H9 (cell line): ENCODE measurements at regions not wholly inside any gene's neighbourhood (a gene's known extent, or its start where the extent isn't known, plus 50 kb on each side); places are given as distances from the start of the nearest gene placed in this dataset.

ENCODE experiments used
- DNase-seq: peaks from one replicate; pipeline ENCODE4 v3.0.0-alpha.2; 2017
- H2AFZ ChIP-seq: one replicate; pipeline ENCODE4 v1.6.1; 2013; ENCODE audit warnings: mild to moderate bottlenecking, low read length, control low read depth, moderate library complexity
- H2AK5ac ChIP-seq: 2 replicates; pipeline ENCODE4 v1.6.1; 2013; ENCODE audit warnings: low read length, control low read depth, mixed read lengths; ENCODE audit not compliant: insufficient read length
- H2BK120ac ChIP-seq: one replicate; pipeline ENCODE4 v1.6.1; 2013; ENCODE audit warnings: low read depth, mild to moderate bottlenecking, low read length, control low read depth, inconsistent platforms; ENCODE audit not compliant: poor library complexity, severe bottlenecking
- H2BK12ac ChIP-seq: 2 replicates; pipeline ENCODE4 v1.6.1; 2013; ENCODE audit warnings: low read length, control low read depth, mixed read lengths, low read depth; ENCODE audit not compliant: insufficient read length
- H2BK15ac ChIP-seq: 2 replicates; pipeline ENCODE4 v1.6.1; 2013; ENCODE audit warnings: low read depth, low read length, control low read depth
- H2BK20ac ChIP-seq: one replicate; pipeline ENCODE4 v1.6.1; 2013; ENCODE audit warnings: low read depth, mild to moderate bottlenecking, low read length, control low read depth, inconsistent platforms; ENCODE audit not compliant: poor library complexity, severe bottlenecking
- H2BK5ac ChIP-seq: 2 replicates; pipeline ENCODE4 v1.6.1; 2013; ENCODE audit warnings: low read length, control low read depth, mixed read lengths; ENCODE audit not compliant: insufficient read length
- H3K14ac ChIP-seq: 2 replicates; pipeline ENCODE4 v1.6.1; 2013; ENCODE audit warnings: low read length, control low read depth; ENCODE audit not compliant: insufficient read depth
- H3K18ac ChIP-seq: 2 replicates; pipeline ENCODE4 v1.6.1; 2013; ENCODE audit warnings: low read depth, mild to moderate bottlenecking, mixed read lengths, low read length, control low read depth; ENCODE audit not compliant: insufficient read length
- H3K23ac ChIP-seq: 2 replicates; pipeline ENCODE4 v1.6.1; 2013; ENCODE audit warnings: low read length, control low read depth, mixed read lengths, low read depth; ENCODE audit not compliant: insufficient read length
- H3K23me2 ChIP-seq: 2 replicates; pipeline ENCODE4 v1.6.1; 2013; ENCODE audit warnings: low read depth, mild to moderate bottlenecking, mixed read lengths, low read length, control low read depth; ENCODE audit not compliant: insufficient read length, poor library complexity, severe bottlenecking
- H3K27ac ChIP-seq: 2 replicates; pipeline ENCODE4 v1.5.1; 2013; ENCODE audit warnings: low read length, control low read depth, mixed read lengths, low read depth; ENCODE audit not compliant: insufficient read length
- H3K27me3 ChIP-seq: 2 replicates; pipeline ENCODE4 v1.6.1; 2013; ENCODE audit warnings: low read length, control low read depth, inconsistent platforms; ENCODE audit not compliant: insufficient read depth
- H3K4ac ChIP-seq: 2 replicates; pipeline ENCODE4 v1.6.1; 2013; ENCODE audit warnings: low read depth, mild to moderate bottlenecking, control low read depth, inconsistent platforms, low read length, moderate library complexity
- H3K4me1 ChIP-seq: 2 replicates; pipeline ENCODE4 v1.6.1; 2013; ENCODE audit warnings: low read length, control low read depth, inconsistent platforms; ENCODE audit not compliant: insufficient read depth
- H3K4me2 ChIP-seq: 2 replicates; pipeline ENCODE4 v1.6.1; 2013; ENCODE audit warnings: low read length, control low read depth, mixed read lengths; ENCODE audit not compliant: insufficient read length, insufficient read depth
- H3K56ac ChIP-seq: 2 replicates; pipeline ENCODE4 v1.6.1; 2013; ENCODE audit warnings: low read depth, mild to moderate bottlenecking, mixed read lengths, low read length, control low read depth; ENCODE audit not compliant: insufficient read length
- H3K79me1 ChIP-seq: 2 replicates; pipeline ENCODE4 v1.6.1; 2013; ENCODE audit warnings: low read depth, mild to moderate bottlenecking, moderate library complexity, low read length, control low read depth, inconsistent platforms; ENCODE audit not compliant: insufficient read depth, poor library complexity, severe bottlenecking
- H3K79me2 ChIP-seq: 2 replicates; pipeline ENCODE4 v1.6.1; 2013; ENCODE audit warnings: low read length, control low read depth, inconsistent platforms; ENCODE audit not compliant: insufficient read depth
- H3K9ac ChIP-seq: 2 replicates; pipeline ENCODE4 v1.6.1; 2013; ENCODE audit warnings: low read length, control low read depth, mixed read lengths; ENCODE audit not compliant: insufficient read length; ENCODE audit errors: extremely low read depth
- H3K9me3 ChIP-seq: one replicate; pipeline ENCODE4 v1.6.1; 2013; ENCODE audit warnings: low read depth, low read length, inconsistent platforms; ENCODE audit not compliant: control insufficient read depth
- H3T11ph ChIP-seq: one replicate; pipeline ENCODE4 v1.6.1; 2013; ENCODE audit warnings: mild to moderate bottlenecking, low read length, control low read depth, inconsistent platforms
- H4K20me1 ChIP-seq: one replicate; pipeline ENCODE4 v1.6.1; 2013; ENCODE audit not compliant: control insufficient read depth, insufficient read length, insufficient read depth
- H4K5ac ChIP-seq: 2 replicates; pipeline ENCODE4 v1.6.1; 2013; ENCODE audit warnings: low read depth, mild to moderate bottlenecking, mixed read lengths, low read length, control low read depth; ENCODE audit not compliant: insufficient read length
- H4K8ac ChIP-seq: replicated peaks from 2 replicates; pipeline ENCODE4 v1.6.1; 2013; ENCODE audit warnings: low read length, control low read depth, mixed read lengths, low read depth; ENCODE audit not compliant: insufficient read length
- H4K91ac ChIP-seq: 2 replicates; pipeline ENCODE4 v1.6.1; 2013; ENCODE audit warnings: low read depth, mild to moderate bottlenecking, moderate library complexity, mixed read lengths, low read length, control low read depth; ENCODE audit not compliant: insufficient read length
- H3K27ac Mint-ChIP-seq, 3 experiments: 2 replicates in 2 of 3; 3 replicates in 1 of 3; pipeline ENCODE4 v1.8.0; 2020 to 2021; ENCODE audit warnings: mixed read lengths in 3 of 3, mild to moderate bottlenecking in 1 of 3, moderate library complexity in 1 of 3
- H3K27me3 Mint-ChIP-seq: 2 replicates; pipeline ENCODE4 v1.8.0; 2021; ENCODE audit warnings: low read depth, mild to moderate bottlenecking, moderate library complexity, mixed read lengths
- H3K36me3 Mint-ChIP-seq, 3 experiments: 2 replicates in 2 of 3; 3 replicates in 1 of 3; pipeline ENCODE4 v1.8.0; 2020 to 2021; ENCODE audit warnings: low read depth in 3 of 3, mixed read lengths in 3 of 3; ENCODE audit not compliant: insufficient read depth in 1 of 3
- H3K4me1 Mint-ChIP-seq, 2 experiments: 2 replicates each; pipeline ENCODE4 v1.8.0; 2020; ENCODE audit warnings: mixed read lengths in 2 of 2
- H3K4me3 Mint-ChIP-seq, 2 experiments: 2 replicates in 1 of 2; 3 replicates in 1 of 2; pipeline ENCODE4 v1.8.0; 2020 to 2021; ENCODE audit warnings: mild to moderate bottlenecking in 2 of 2, mixed read lengths in 2 of 2, moderate library complexity in 1 of 2
- H3K9me3 Mint-ChIP-seq, 2 experiments: 2 replicates in 1 of 2; 3 replicates in 1 of 2; pipeline ENCODE4 v1.8.0; 2020; ENCODE audit warnings: mild to moderate bottlenecking in 2 of 2, mixed read lengths in 2 of 2, moderate library complexity in 1 of 2
- WGBS: extraction: QIAGEN DNeasy Blood & Tissue Kit; methylation state at CpG from one replicate; pipeline ENCODE4 v1.1.7; 2013; ENCODE audit warnings: missing lambda C conversion rate, low lambda C conversion rate, mixed read lengths; ENCODE audit not compliant: insufficient read length; ENCODE audit errors: extremely low coverage; 5-methylcytosine and 5-hydroxymethylcytosine counted together
- TF ChIP-seq, protein P1 (sequence below): fragments of 200-600 bp; sonication (generic); conservative IDR thresholded peaks from 3 replicates; pipeline ENCODE4 v1.8.0; 2021; ENCODE audit warnings: antibody characterized with exemption, mild to moderate bottlenecking

DNA sequence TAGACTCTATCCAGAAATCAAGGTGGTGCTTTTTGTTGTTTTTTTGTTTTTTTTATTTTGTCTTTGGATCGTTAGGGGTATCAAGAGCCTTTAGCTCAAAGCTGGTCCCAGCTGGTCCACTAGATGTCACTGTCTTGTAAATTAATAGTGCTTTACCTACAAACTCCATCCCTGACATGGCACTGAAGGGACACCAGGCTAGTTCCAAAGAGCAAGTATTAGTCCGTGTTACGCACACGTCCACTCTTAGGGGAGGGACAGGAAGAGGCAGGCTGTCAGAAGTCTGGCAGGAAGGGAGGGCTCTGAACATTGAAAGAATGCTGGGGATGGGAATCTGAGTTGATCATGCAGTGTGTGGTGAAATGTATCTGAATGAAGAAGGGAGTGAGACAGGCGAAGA lies 85.9 kb upstream of the CCBE1 start:
- H3K9ac ChIP-seq = no peak overlapping the region
- H3K56ac ChIP-seq = no peak overlapping the region
- peak; percentile 56 for DNase-seq
- H4K91ac ChIP-seq = no peak overlapping the region
- no peak overlapping the region for H3T11ph ChIP-seq
- H3K4me3 Mint-ChIP-seq = no peak overlapping the region
- H3K18ac ChIP-seq = no peak overlapping the region
- no peaks in the 10 kb centered on the region for H3K4me1 ChIP-seq
- H3K79me1 ChIP-seq = no peaks in the 10 kb centered on the region
- H3K9me3 ChIP-seq = no peaks in the 10 kb centered on the region
- peak overlapping the region; percentile 78 for H2AFZ ChIP-seq
- H3K9me3 Mint-ChIP-seq = no peaks in the 10 kb centered on the region
- H2BK20ac ChIP-seq = no peak overlapping the region
- H3K23me2 ChIP-seq = no peaks in the 10 kb centered on the region
- H3K79me2 ChIP-seq = no peaks in the 10 kb centered on the region
- no peak overlapping the region for H2BK15ac ChIP-seq
- H3K4me2 ChIP-seq = no peak overlapping the region
- H3K23ac ChIP-seq = no peak overlapping the region
- peaks cover 3 to 6% of the 10 kb centered on the region in 2 experiments; a peak in 3 of 4 replicates for H3K4me1 Mint-ChIP-seq
- no peak overlapping the region for H2AK5ac ChIP-seq
- no CpG with 5 or more reads among the region's 5 CpGs for WGBS
- no peak overlapping the region for H4K5ac ChIP-seq
- H4K8ac ChIP-seq = no peak overlapping the region
- H3K27ac ChIP-seq = no peak overlapping the region
- TF ChIP-seq, protein P1, sequence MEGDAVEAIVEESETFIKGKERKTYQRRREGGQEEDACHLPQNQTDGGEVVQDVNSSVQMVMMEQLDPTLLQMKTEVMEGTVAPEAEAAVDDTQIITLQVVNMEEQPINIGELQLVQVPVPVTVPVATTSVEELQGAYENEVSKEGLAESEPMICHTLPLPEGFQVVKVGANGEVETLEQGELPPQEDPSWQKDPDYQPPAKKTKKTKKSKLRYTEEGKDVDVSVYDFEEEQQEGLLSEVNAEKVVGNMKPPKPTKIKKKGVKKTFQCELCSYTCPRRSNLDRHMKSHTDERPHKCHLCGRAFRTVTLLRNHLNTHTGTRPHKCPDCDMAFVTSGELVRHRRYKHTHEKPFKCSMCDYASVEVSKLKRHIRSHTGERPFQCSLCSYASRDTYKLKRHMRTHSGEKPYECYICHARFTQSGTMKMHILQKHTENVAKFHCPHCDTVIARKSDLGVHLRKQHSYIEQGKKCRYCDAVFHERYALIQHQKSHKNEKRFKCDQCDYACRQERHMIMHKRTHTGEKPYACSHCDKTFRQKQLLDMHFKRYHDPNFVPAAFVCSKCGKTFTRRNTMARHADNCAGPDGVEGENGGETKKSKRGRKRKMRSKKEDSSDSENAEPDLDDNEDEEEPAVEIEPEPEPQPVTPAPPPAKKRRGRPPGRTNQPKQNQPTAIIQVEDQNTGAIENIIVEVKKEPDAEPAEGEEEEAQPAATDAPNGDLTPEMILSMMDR = peak; percentile 74
- no peak overlapping the region for H2BK120ac ChIP-seq
- H3K36me3 Mint-ChIP-seq = no peaks in the 10 kb centered on the region
- no peaks in the 10 kb centered on the region for H4K20me1 ChIP-seq
- no peaks in the 10 kb centered on the region for H3K27me3 ChIP-seq
- no peak overlapping the region for H3K27ac Mint-ChIP-seq
- no peak overlapping the region for H3K14ac ChIP-seq
- H2BK12ac ChIP-seq = no peak overlapping the region
- H3K4ac ChIP-seq = no peak overlapping the region
- H2BK5ac ChIP-seq = no peak overlapping the region
- no peaks in the 10 kb centered on the region for H3K27me3 Mint-ChIP-seq
